PFSK-1 (cell line): ENCODE measurements at regions not wholly inside any gene's neighbourhood (a gene's known extent, or its start where the extent isn't known, plus 50 kb on each side); places are given as distances from the start of the nearest gene placed in this dataset.

Experiments used
- FOXP2 ChIP-seq: optimal IDR thresholded peaks from 2 replicates; pipeline ENCODE3; 2011; ENCODE audit warnings: borderline replicate concordance, control low read depth, inconsistent platforms; ENCODE audit not compliant: insufficient read depth; ENCODE audit errors: extremely low read length, extremely low read depth
- POLR2AphosphoS5 ChIP-seq: IDR thresholded peaks from 2 replicates; pipeline ENCODE4 v1.6.1; 2012; ENCODE audit warnings: low read depth, mild to moderate bottlenecking, control low read depth, low read length, moderate library complexity
- REST ChIP-seq, 2 experiments: IDR thresholded peaks; 2 replicates each; pipeline versions ENCODE4 v1.6.1 to v1.8.0; 2011 to 2012; ENCODE audit warnings: low read depth in 2 of 2, low read length in 2 of 2, control low read depth in 1 of 2, inconsistent platforms in 1 of 2, mild to moderate bottlenecking in 1 of 2, moderate library complexity in 1 of 2; ENCODE audit not compliant: insufficient read depth in 1 of 2
- SIN3A ChIP-seq: IDR thresholded peaks from 2 replicates; pipeline ENCODE4 v1.6.1; 2012; ENCODE audit warnings: mild to moderate bottlenecking, low read length, moderate library complexity, borderline replicate concordance; ENCODE audit not compliant: insufficient read depth
- TAF1 ChIP-seq: IDR thresholded peaks from 2 replicates; pipeline ENCODE4 v1.6.1; 2012; ENCODE audit warnings: low read length, control low read depth, borderline replicate concordance; ENCODE audit not compliant: insufficient read depth

- TF ChIP-seq SIN3A: no peak
- no peak for TF ChIP-seq POLR2AphosphoS5
- no peak for TF ChIP-seq REST (IDR thresholded peaks at IDR 0.05; ENCODE audit: insufficient read depth in 1 of 2, low read depth in 2 of 2, low read length in 2 of 2)
- TF ChIP-seq TAF1: no peak
- TF ChIP-seq FOXP2: no peak
Measured at GRCh38 chr9:24614070-24614469, 68.4 kb upstream of the IZUMO3 start.

DNA sequence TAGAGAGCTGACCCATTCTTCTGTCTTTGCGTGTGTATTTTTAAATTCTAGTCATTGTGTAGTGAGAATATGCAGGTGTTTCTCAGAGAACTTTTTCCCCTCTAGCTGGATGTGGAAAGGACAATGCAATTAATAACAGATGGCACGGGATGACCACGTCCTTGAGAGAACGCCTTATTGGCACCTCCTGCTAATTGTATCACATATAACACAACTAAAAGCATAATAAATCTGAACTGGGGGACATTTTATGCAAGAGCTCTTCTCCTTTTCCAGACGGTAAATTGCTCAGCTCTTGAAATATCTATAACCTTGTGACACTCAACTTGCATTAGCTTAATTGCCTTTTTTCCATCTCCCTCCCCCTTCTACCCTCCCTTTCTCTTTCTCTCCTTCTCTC lies 62.9 kb upstream of the IZUMO3 start:
- TF ChIP-seq SIN3A (no peak), POLR2AphosphoS5 (no peak), REST (IDR thresholded peaks at IDR 0.05; ENCODE audit: insufficient read depth in 1 of 2, low read depth in 2 of 2, low read length in 2 of 2) (no peak)

DNA sequence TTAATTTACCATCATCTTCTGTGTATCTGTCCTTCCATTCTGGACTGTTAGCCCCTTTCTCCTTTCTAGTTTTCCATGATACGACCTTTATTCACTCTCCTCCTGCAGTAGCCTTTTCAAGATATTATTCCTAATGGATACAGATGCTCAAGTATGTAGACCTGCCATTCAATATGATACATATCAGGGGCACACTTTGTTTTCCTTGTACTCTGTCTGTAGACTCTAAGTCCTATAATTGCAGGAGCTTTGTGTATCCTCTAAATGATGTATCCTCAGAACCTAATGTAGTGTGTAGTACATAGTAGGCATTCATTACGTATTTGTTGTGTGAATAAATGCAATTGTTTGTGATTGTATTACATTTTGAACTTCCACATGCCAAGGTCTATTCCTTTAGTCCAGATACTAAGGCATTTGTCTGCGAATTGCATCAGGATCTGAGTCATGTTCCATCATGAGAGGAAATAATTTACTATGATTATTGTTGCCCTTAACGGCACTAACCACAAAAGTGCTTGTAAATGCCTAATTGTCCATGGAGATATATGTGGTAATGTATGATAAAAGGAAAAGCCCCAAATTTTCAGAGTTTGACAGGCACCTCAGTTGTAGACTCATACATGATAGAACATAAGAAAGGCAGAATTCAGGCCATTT lies 57.1 kb upstream of the IZUMO3 start:
- TF ChIP-seq FOXP2: no peak
- TF ChIP-seq SIN3A: no peak
- no peak for TF ChIP-seq REST (IDR thresholded peaks at IDR 0.05; ENCODE audit: insufficient read depth in 1 of 2, low read depth in 2 of 2, low read length in 2 of 2)
- no peak for TF ChIP-seq POLR2AphosphoS5
- no peak for TF ChIP-seq TAF1
